ENCODE measurements at regions not wholly inside any gene's neighbourhood (a gene's known extent, or its start where the extent isn't known, plus 50 kb on each side); places are given as distances from the start of the nearest gene placed in this dataset.
"Not testable (repeated sequence)": the region's sequence is repeated elsewhere in the genome, so short reads cannot be mapped to it uniquely, and the experiment has no call there.

- no peak for DNase-seq
These were observed 152.5 kb upstream of the ACKR3 start for GRCh38 chr2:236417150-236417549.

DNA sequence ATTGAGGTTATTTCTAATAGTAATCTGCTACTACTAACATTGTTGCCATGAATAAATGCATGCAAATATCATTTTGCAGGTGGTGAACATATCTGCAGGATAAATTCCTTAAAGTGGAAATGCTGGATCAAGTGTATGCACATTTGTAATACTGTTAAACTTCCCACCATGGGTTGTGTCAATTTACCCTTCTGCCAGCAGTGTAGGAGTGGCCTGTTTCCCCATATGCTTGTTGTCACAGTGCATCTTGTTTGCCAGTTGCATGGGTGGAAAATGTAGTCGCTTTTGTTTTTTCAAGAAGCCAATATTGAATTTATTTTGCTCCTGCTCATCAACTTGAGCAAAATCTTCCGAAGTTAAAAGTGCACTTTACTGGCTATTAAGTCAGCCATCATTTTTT lies 139.0 kb upstream of the ACKR3 start:
- DNase-seq = no peak

DNA sequence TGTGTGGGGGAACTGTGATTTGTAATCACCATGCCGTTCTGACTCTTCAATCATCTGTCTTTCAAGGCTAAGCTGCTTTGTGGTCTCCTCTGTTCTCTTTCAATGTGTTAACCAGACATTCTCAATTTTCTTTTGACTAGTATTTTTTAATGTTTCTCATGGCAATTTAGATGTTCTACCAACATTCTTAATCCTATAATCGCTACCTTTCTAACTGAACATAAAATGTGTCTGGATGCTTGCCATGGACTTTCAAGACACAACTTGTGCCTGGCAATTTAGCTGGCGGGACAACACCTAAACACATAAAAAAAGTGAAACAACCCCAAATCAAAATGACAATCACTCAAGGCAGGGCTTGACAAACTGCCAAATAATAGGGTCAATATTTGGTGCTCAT lies 135.0 kb upstream of the ACKR3 start:
- no peak for DNase-seq

GRCh38 chr2:236440110-236440881 lies 129.3 kb upstream of the ACKR3 start:
- DNase-seq = no peak

GRCh38 chr2:236444187-236444586 lies 125.4 kb upstream of the ACKR3 start:
- DNase-seq = no peak

- no peak for DNase-seq
These were observed 123.9 kb upstream of the ACKR3 start for GRCh38 chr2:236445678-236446077.

DNA sequence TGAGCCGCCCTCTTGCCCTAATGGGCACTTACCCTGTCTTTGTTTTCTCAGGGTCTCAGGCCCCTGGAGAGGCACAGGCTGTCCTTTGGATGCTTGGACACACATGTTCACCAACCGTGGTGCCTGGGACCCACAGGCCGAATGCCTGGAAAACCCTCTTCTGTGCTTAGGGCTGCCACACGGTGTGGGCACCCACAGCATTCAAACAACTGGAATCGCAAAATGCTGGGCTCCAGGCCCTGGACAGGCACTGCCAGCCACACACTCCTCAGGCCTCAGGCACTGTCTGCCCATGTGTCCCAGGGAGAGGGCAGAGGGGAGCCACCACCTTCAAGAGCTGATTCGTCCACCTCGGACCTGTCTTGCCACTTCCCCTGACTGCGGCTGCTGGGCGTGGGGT lies 123.1 kb upstream of the ACKR3 start:
- no peak for DNase-seq

- DNase-seq = no peak
These were observed 120.4 kb upstream of the ACKR3 start for GRCh38 chr2:236449167-236449761.

- no peak for DNase-seq
These were observed 117.4 kb upstream of the ACKR3 start for GRCh38 chr2:236452238-236452637.

DNA sequence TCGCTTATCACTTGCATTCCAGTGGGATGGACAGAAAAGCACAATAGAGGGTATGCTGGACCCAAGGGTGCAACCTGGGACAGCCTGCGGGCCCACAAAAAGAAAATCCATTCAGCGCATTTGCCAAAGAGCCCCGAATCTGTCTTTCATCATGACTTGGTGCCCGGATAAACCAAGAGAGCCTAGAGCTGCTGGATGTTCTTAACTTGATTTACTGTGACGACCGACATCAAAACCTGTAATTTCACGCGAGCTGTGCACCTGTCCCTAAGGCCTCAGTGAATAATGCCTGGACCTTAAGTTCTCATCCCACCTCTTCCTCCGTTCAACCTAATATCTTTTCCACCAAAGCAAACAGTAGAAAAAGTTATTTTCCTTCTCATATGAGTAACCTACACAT lies 115.5 kb upstream of the ACKR3 start:
- no peak for DNase-seq

- no peak for DNase-seq
These were observed 110.2 kb upstream of the ACKR3 start for GRCh38 chr2:236459393-236459792.

DNA sequence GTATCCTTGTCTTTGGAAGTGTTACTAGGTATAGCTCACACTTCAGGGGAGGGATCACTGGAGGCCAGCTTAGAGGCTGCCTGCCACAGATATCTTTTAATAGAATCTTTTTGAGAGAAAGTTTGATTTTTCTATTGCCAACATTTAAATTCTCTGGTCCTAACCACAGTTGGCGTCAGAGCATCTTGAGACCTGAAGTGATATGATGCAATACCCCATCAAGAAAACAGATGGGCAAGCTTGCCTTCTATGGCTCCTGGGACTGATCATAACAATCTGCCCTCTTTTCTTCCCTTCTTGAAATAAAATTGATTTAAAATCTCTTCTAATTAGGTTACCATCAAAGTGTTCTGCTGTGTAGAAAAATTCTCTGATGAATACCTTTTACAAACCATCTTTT lies 105.5 kb upstream of the ACKR3 start:
- DNase-seq = no peak

DNA sequence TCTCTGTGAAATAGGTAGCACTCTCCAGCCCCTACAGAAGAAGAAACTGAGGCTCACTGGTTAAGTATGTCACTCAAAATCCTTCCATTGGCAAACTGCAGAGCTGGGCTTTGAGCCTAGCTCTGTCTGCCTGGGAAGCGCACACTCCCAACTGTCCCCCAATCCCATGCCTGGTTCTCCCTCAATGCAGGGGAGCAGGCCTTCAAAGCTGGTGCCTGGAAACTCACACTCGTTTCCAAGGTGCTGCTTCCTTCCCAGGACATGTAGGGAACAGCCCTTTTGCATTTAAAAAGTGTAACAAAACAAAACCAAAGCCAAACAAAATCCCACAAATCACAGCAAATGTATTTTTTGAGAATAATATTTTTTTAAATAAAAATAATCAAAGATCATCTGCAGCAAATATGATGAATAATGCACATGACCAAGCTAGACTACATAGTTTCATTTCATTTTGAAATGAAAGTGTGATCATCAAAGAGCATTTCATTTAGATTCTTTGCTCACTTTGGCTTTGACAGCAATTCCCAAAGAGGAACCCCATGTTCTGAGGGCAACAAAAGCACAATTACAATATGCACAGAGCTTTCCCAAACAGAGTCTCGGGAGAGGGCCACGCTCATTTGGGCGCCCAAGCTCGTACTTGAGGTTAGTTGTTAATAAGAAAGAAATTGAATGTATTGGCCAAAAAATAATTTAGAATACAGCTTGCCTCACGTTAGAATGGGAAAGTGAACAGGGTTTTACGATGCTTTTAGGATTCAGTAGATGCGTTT lies 96.7 kb upstream of the ACKR3 start:
- DNase-seq = no peak

DNA sequence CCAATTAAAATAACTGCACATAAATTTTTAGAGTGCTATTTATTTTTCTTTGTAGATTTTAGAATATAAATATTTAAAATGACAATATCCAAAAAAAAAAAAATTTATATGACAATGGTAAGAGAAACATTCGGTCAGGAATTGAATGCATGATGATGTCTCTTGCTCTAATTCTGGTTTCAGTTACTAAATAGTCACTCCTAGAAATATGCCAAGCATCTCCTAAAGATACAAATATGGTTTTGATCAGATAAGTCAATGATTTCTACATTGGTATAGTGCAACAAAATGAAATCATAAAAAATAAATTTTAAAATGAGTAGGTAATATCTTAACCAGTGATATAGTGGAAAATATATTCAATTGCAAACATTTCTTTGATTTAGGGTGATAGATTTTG lies 95.9 kb upstream of the ACKR3 start:
- DNase-seq = no peak

DNA sequence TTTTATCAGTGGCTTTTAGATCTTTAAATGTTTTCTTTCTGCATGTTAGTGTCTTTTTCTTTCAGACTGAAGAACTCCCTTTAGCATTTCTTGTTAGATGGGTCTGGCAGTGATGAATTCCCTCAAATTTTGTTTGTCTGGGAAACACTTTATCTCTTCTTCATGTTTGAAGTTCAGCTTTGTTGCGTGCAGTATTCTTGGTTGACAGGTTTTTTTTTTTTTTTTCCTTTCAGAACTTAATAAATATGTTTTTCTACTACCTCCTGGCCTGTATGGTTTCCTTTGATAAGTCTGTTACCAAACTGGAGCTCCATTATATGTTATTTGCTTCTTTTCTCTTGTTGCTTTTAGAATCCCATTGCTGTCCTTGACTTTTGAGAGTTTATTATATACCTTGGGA lies 89.8 kb upstream of the ACKR3 start:
- no peak for DNase-seq

GRCh38 chr2:236483102-236483501 lies 86.5 kb upstream of the ACKR3 start:
- no peak for DNase-seq

DNA sequence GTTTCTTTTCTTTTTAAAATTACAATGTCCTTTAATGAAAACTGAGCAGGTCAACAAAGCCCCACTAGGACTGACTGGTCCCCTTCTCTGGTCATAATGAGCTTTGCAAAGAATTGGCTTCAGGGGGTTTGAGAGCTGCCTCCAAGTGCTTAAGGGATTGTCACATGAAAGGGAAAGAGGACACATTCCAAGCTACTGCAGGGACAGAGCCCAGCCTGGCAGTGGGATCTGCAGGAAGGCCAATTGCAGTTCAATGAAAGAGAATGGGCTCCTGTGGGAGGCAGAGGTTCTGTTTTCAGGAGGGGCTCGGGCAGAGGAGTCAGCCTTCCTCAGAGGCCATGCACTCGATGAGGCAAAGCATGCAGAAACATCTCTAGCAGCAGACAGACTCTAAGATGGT lies 84.1 kb upstream of the ACKR3 start:
- DNase-seq = no peak

DNA sequence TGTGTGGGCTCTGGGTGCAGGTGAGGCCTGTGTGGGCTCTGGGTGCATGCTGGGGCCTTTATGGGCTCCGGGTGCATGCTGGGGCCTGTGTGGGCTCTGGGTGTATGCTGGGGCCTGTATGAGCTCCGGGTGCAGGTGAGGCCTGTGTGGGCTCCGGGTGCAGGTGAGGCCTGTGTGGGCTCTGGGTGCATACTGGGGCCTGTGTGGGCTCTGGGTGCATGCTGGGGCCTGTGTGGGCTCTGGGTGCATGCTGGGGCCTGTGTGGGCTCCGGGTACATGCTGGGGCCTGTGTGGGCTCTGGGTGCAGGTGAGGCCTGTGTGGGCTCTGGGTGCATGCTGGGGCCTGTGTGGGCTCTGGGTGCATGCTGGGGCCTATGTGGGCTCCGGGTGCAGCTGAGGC lies 80.5 kb upstream of the ACKR3 start:
- not testable (repeated sequence) for DNase-seq

- DNase-seq = no peak
These were observed 79.7 kb upstream of the ACKR3 start for GRCh38 chr2:236489895-236490404.

DNA sequence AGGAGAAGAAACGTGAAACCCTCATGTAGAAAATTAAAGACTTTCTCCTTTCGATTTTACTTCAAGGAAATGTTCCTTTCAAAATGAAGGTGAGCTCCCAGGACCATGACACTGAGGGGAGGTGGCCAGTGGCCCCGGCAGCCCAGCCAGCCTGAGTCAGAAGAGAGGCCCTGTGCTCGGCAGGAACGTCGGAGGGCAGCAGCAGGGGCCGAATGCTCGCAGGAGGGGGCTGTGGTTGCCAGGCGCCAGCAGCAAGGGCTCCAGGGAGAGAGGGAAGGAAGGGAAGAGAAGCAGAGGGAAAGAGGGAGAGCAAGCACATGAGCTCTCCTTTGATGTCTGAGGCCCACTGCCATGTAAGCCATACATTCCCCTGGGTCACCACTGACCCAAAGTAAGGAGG lies 73.3 kb upstream of the ACKR3 start:
- no peak for DNase-seq

DNA sequence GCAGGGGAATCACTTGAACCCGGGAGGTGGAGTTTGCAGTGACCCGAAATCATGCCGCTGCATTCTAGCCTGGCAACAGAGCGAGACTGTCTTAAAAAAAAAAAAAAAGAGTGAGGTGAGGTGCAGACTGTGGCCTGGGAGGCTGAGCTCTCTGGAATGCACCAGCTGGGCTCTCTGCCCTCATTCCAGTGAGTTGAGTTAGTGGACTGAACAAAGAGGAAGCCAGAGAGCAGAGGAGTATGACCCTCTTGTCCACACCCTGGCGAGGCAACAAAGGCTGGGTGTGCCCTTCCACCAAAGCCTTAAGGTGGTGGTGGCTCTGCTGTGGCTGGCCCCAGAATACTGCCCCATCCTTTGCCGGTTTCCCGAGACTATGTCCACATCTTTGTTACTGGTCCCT lies 71.3 kb upstream of the ACKR3 start:
- no peak for DNase-seq

DNA sequence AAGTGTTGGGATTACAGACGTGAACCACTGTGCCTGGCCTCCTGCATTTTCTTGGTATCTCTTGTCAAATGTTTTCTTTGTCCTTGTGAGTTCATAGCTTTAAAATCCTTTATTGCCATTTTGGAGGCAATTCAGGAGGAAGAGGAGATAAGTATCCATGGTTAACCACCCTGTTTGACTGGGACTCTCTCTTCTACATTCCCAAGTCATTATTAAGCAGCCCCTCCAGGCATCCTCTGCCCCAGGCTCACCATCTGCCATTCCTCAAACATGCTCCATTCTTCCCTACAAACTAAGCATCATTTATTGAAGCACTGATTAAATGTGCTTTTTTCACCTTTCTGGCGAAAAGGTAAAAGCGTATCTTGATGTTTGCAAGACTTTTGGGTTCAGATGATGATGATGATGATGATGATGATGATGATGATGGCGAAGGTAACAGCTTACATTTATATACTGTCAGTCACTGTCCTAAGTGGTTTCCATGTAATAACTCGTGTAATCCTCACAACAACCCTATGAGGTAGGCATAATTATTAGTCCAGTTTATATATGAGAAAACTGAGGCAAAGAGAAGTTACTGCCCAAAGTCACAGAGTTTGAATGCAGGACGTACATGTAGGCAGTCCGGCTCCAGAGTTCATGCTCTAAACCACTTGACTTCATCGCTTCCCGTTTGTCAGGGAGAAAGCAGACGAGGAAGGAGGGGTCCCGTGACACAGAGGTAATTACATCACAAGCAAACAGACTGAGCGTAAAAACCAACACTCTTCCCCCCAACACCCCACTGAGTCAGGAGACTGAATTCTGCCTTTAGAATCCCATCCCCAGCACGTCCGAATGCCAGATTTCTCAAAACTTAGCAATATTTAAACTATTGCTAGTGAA lies 69.7 kb upstream of the ACKR3 start:
- DNase-seq = no peak

- no peak for DNase-seq
These were observed 68.6 kb upstream of the ACKR3 start for GRCh38 chr2:236501026-236501425.
